HG02763 (cell line): ENCODE measurements at regions not wholly inside any gene's neighbourhood (a gene's known extent, or its start where the extent isn't known, plus 50 kb on each side); places are given as distances from the start of the nearest gene placed in this dataset.

Experiments
- ATAC-seq: cut with Tn5 transposase; IDR thresholded peaks from one replicate; pipeline ENCODE4 v1.9.1; 2021; ENCODE audit warnings: mild to moderate bottlenecking, moderate library complexity; ENCODE audit not compliant: unreplicated experiment

DNA sequence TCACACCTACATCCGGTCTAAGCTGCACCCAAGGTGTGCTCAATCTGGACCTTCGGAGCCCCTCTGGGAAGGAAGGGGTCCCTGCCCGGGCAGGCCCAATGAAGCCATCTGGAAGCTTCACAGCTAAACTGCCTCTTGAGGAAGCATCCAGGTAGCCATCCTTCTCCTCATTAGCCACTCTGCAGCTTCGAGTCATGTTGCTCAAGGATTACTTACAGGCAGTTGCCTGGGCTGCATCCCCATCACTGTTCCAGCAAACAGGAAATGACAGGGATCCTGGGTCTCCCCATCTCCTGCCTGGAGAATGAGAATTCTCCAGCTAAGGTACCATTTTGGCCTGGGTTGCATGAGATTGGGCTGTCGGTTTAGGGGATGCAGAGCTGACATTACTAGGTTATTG is 91.7 kb downstream of the ERMARD start:
- ATAC-seq: no peak

- ATAC-seq: no peak
Observed at GRCh38 chr6:169841907-169842606, 90.6 kb downstream of the ERMARD start.

DNA sequence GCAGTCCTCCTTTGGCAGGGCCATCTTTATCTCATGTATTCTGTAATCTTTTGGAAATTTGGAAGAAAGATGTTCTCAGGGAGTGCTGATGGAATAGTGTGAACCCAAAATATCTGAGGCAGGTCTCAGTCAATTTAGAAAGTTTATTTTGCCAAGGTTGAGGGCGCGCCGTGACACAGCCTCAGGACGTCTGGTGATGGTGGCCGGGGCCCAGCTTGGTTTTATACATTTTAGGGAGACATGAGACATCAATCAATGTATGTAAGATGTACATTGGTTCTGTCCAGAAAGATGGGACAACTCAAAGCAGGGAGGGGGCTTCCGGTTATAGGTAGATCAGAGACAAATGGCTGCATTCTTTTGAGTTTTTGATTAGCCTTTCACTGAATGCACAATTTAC is 89.8 kb downstream of the ERMARD start:
- ATAC-seq: no peak

DNA sequence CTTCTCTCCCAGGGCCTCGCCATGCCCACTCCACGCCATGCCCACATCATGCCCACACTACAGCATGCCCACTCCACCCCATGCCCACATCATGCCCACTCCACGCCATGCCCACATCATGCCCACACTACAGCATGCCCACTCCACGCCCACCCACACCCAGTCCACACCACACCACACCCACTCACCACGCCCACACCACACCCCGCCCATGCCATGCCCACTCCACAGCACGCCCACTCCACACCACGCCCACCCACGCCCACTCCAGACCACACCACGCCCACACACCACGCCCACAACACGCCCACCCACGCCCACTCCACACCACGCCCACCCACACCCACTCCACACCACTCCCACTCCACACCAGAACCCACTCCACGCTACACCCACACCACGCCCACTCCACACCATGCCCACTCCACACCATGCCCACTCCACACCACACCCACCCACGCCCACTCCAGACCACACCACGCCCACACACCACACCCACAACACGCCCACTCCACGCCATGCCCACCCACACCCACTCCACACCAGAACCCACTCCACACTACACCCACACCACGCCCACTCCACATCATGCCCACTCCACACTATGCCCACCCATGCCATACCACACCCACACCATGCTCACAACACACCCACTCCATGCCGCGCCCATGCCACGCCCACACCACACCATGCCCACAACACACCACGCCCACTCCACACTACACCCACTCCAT is 88.6 kb downstream of the ERMARD start:
- no peak for ATAC-seq

GRCh38 chr6:169839493-169839892 is 88.1 kb downstream of the ERMARD start:
- ATAC-seq: no peak

DNA sequence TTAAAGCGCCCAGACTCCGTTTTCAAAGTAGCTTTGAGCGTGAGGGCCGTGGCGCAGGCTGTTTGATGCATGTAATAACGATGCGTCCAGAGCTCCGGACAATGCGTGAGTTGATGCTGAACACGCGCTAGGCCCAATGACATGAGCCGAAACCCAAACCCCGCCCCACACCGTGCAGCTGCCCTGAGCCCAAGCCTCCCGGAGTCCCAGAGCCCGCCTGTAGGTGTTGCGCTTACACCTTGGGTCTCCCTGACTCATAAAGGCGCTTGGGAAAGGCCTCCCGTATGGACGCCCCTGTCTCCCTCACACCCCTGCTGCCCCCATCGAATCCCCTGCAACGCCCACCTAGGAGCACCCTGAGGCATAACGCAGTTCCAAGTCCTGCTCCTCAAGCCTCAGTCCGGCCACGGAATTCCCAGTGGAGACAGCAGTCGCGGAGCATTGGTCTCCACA is 87.6 kb downstream of the ERMARD start:
- ATAC-seq: no peak

DNA sequence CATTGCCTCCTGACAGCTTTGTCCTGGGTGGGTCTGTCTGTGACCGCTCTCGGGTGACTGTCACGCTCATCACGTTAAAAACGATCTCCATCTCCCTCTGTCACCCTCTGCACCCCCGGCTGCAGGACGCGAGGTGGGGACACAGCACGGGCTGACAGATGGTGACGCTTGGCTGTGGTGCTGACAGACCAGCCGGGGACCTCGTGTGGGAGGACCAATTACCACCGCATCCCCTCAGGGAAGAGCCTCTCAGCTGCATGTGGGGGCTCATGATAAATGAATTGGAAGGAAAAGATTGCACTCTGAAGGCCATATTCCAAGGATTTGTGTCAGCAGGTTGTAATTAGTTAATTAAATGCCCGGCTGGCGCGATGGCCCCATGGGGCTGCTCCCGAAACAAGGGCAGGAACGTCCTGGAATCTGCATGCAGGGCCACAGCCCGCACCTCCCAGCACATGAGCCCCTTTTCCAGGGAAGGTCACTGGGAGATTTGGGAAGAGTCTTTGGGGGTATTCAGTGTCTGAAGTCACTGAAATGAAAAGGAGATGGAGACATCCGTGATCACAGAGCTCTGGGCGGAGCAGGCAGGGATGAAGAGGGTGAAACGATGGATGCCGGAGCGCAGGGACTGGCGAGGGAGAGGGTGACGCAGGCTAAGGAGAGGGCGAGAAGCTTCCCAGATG is 87.1 kb downstream of the ERMARD start:
- ATAC-seq: no peak

GRCh38 chr6:169837529-169838250 is 86.3 kb downstream of the ERMARD start:
- no peak for ATAC-seq

- ATAC-seq: no peak
Observed at GRCh38 chr6:169833258-169833794, 81.9 kb downstream of the ERMARD start.

- ATAC-seq: no peak
Observed at GRCh38 chr6:169832247-169832948, 81.0 kb downstream of the ERMARD start.

- peak; percentile 50 for ATAC-seq
Observed at GRCh38 chr6:169831450-169832246, 80.2 kb downstream of the ERMARD start.
